H1 (cell line): ENCODE measurements at regions not wholly inside any gene's neighbourhood (a gene's known extent, or its start where the extent isn't known, plus 50 kb on each side); places are given as distances from the start of the nearest gene placed in this dataset.

ENCODE experiments used
- CBX8 ChIP-seq: fragments of 300-800, 300-1000 bp; sonication (generic); IDR thresholded peaks from 2 replicates; pipeline ENCODE4 v1.7.1; 2016; ENCODE audit warnings: low read depth, low read length, borderline replicate concordance
- CREB1 ChIP-seq: IDR thresholded peaks from 2 replicates; pipeline ENCODE4 v1.6.1; 2012; ENCODE audit warnings: inconsistent platforms
- CTCF ChIP-seq, 3 experiments: IDR thresholded peaks; 1 replicate in 2 of 3; 2 replicates in 1 of 3; pipeline versions ENCODE4 v1.5.1 to v1.6.1; 2011; ENCODE audit warnings: low read length in 3 of 3, mild to moderate bottlenecking in 3 of 3, inconsistent platforms in 2 of 3, low read depth in 1 of 3, moderate library complexity in 1 of 3; ENCODE audit not compliant: insufficient read depth in 1 of 3; ENCODE audit errors: control extremely low read depth in 1 of 3
- EZH2 ChIP-seq: fragments of 200-600 bp; sonication (generic); IDR thresholded peaks from 2 replicates; pipeline ENCODE4 v1.7.1; 2012; ENCODE audit warnings: low read depth, mild to moderate bottlenecking, moderate library complexity, low read length, inconsistent platforms; ENCODE audit not compliant: severe bottlenecking
- JUND ChIP-seq: IDR thresholded peaks from 2 replicates; pipeline ENCODE4 v1.6.1; 2011; ENCODE audit warnings: mild to moderate bottlenecking, improper control_type of control experiment, low read length
- KDM4A ChIP-seq: IDR thresholded peaks from one replicate; pipeline ENCODE4 v1.7.1; 2012; ENCODE audit warnings: low read depth, mild to moderate bottlenecking, moderate library complexity, low read length, inconsistent platforms; ENCODE audit not compliant: severe bottlenecking
- POLR2A ChIP-seq, 2 experiments: IDR thresholded peaks; 1 replicate in 1 of 2; 2 replicates in 1 of 2; pipeline ENCODE4 v1.6.1; 2011; ENCODE audit warnings: low read depth in 2 of 2, low read length in 2 of 2, mild to moderate bottlenecking in 2 of 2; ENCODE audit errors: control extremely low read depth in 1 of 2
- POLR2AphosphoS5 ChIP-seq: IDR thresholded peaks from 2 replicates; pipeline ENCODE4 v1.6.1; 2011; ENCODE audit warnings: low read depth, low read length
- SIRT6 ChIP-seq: IDR thresholded peaks from one replicate; pipeline ENCODE4 v1.7.1; 2012; ENCODE audit warnings: low read length, inconsistent platforms
- SUZ12 ChIP-seq: fragments of 200-600 bp; sonication (generic); IDR thresholded peaks from 2 replicates; pipeline ENCODE4 v1.6.1; 2012; ENCODE audit warnings: mild to moderate bottlenecking, inconsistent platforms, low read length, moderate library complexity, mixed read lengths
- TAF7 ChIP-seq: optimal IDR thresholded peaks from 2 replicates; pipeline ENCODE3; 2011; ENCODE audit warnings: low read depth, mild to moderate bottlenecking, inconsistent platforms, low read length, moderate library complexity, borderline replicate concordance
- TCF12 ChIP-seq: IDR thresholded peaks from 2 replicates; pipeline ENCODE4 v1.6.1; 2011; ENCODE audit warnings: low read depth, mild to moderate bottlenecking, low read length
- ZNF274 ChIP-seq: IDR thresholded peaks from 2 replicates; pipeline ENCODE4 v1.7.0; 2012; ENCODE audit warnings: low read length, borderline replicate concordance; ENCODE audit errors: extremely low read depth

GRCh38 chrX:5490786-5491563, 737.7 kb downstream of the NLGN4X start:
- TF ChIP-seq TCF12 (no peak), CBX8 (no peak), CTCF (IDR thresholded peaks at IDR 0.05; ENCODE audit: control extremely low read depth in 1 of 3, insufficient read depth in 1 of 3, low read depth in 1 of 3, low read length in 3 of 3) (no peak), SUZ12 (no peak), POLR2AphosphoS5 (no peak), JUND (no peak), KDM4A (no peak), ZNF274 (no peak), POLR2A (IDR thresholded peaks at IDR 0.05; ENCODE audit: control extremely low read depth in 1 of 2, low read depth in 2 of 2, low read length in 2 of 2) (no peak), CREB1 (no peak), SIRT6 (no peak), EZH2 (no peak), TAF7 (no peak)
